Astrocyte (in vitro differentiated cells and primary cell): ENCODE measurements at regions not wholly inside any gene's neighbourhood (a gene's known extent, or its start where the extent isn't known, plus 50 kb on each side); places are given as distances from the start of the nearest gene placed in this dataset.

Experiments
- CTCF ChIP-seq: IDR thresholded peaks from 2 replicates; pipeline ENCODE4 v1.5.1; 2011; ENCODE audit warnings: low read depth, mild to moderate bottlenecking, inconsistent platforms, low read length, moderate library complexity; ENCODE audit not compliant: insufficient read depth
- EZH2 ChIP-seq: IDR thresholded peaks from 2 replicates; pipeline ENCODE4 v1.6.1; 2012; ENCODE audit warnings: mild to moderate bottlenecking, low read length, inconsistent platforms; ENCODE audit not compliant: insufficient read depth

- TF ChIP-seq CTCF (no peak), EZH2 (no peak)
Observed at GRCh38 chr5:125722550-125722949, 700.7 kb upstream of the GRAMD2B start.
